H7 (cell line): ENCODE measurements at regions not wholly inside any gene's neighbourhood (a gene's known extent, or its start where the extent isn't known, plus 50 kb on each side); places are given as distances from the start of the nearest gene placed in this dataset.

ENCODE experiments used
- DNase-seq: peaks from one replicate; pipeline ENCODE4 v3.0.0; 2012
- H3K27me3 ChIP-seq: 2 replicates; pipeline ENCODE4 v1.6.0; 2011; ENCODE audit warnings: mild to moderate bottlenecking, low read length; ENCODE audit not compliant: control insufficient read depth, insufficient read depth
- H3K36me3 ChIP-seq: replicated peaks from 2 replicates; pipeline ENCODE4 v1.5.1; 2011; ENCODE audit warnings: low read length; ENCODE audit not compliant: control insufficient read depth, insufficient read depth
- H3K4me3 ChIP-seq: 2 replicates; pipeline ENCODE4 v1.5.1; 2011; ENCODE audit warnings: low read depth, mild to moderate bottlenecking, control low read depth, low read length, moderate library complexity; ENCODE audit not compliant: insufficient read depth

- no peak overlapping the region for H3K4me3 ChIP-seq
- no peaks in the 10 kb centered on the region; the same call in 1 of the 2 replicates for H3K27me3 ChIP-seq
- no peaks in the 10 kb centered on the region for H3K36me3 ChIP-seq
- DNase-seq: no peak
Measured at GRCh38 chr16:85505794-85506634, 107.1 kb upstream of the GSE1 start.

GRCh38 chr16:85506635-85506911, 106.5 kb upstream of the GSE1 start:
- Histone ChIP-seq H3K4me3 (no peak overlapping the region), H3K27me3 (no peaks in the 10 kb centered on the region; the same call in 1 of the 2 replicates), H3K36me3 (no peaks in the 10 kb centered on the region)
- DNase-seq: no peak

- DNase-seq: no peak
- Histone ChIP-seq H3K36me3 (no peaks in the 10 kb centered on the region), H3K4me3 (no peak overlapping the region)
Measured at GRCh38 chr16:85507342-85507741, 105.8 kb upstream of the GSE1 start.

GRCh38 chr16:85508388-85508787, 104.7 kb upstream of the GSE1 start:
- no peak for DNase-seq
- Histone ChIP-seq H3K4me3 (no peak overlapping the region), H3K36me3 (no peaks in the 10 kb centered on the region), H3K27me3 (no peaks in the 10 kb centered on the region; the same call in 1 of the 2 replicates)

More at GRCh38 chr16:85507342-85507741, 105.8 kb upstream of the GSE1 start:
- H3K27me3 ChIP-seq: no peaks in the 10 kb centered on the region; the same call in 1 of the 2 replicates

GRCh38 chr16:85508993-85509392, 104.1 kb upstream of the GSE1 start:
- no peak for DNase-seq
- no peak overlapping the region for H3K4me3 ChIP-seq
- H3K27me3 ChIP-seq: no peaks in the 10 kb centered on the region; the same call in 1 of the 2 replicates
- H3K36me3 ChIP-seq: no peaks in the 10 kb centered on the region

- Histone ChIP-seq H3K4me3 (no peak overlapping the region), H3K27me3 (no peaks in the 10 kb centered on the region), H3K36me3 (no peaks in the 10 kb centered on the region)
- no peak for DNase-seq
Measured at GRCh38 chr16:85510041-85510659, 103.0 kb upstream of the GSE1 start.

- no peaks in the 10 kb centered on the region for H3K27me3 ChIP-seq
- no peaks in the 10 kb centered on the region for H3K36me3 ChIP-seq
- no peak overlapping the region for H3K4me3 ChIP-seq
- no peak for DNase-seq
Measured at GRCh38 chr16:85511938-85512807, 100.9 kb upstream of the GSE1 start.

GRCh38 chr16:85512808-85513115, 100.4 kb upstream of the GSE1 start:
- Histone ChIP-seq H3K4me3 (no peak overlapping the region), H3K36me3 (no peaks in the 10 kb centered on the region), H3K27me3 (no peaks in the 10 kb centered on the region)
- DNase-seq: no peak

GRCh38 chr16:85513180-85513579, 99.9 kb upstream of the GSE1 start:
- no peaks in the 10 kb centered on the region for H3K36me3 ChIP-seq
- H3K4me3 ChIP-seq: no peak overlapping the region
- H3K27me3 ChIP-seq: no peaks in the 10 kb centered on the region
- no peak for DNase-seq

GRCh38 chr16:85513649-85514048, 99.5 kb upstream of the GSE1 start:
- Histone ChIP-seq H3K27me3 (no peaks in the 10 kb centered on the region), H3K4me3 (no peak overlapping the region), H3K36me3 (no peaks in the 10 kb centered on the region)
- DNase-seq: no peak

GRCh38 chr16:85514295-85514597, 98.9 kb upstream of the GSE1 start:
- H3K36me3 ChIP-seq: no peaks in the 10 kb centered on the region
- H3K27me3 ChIP-seq: no peaks in the 10 kb centered on the region
- no peak overlapping the region for H3K4me3 ChIP-seq
- DNase-seq: no peak

- Histone ChIP-seq H3K36me3 (no peaks in the 10 kb centered on the region), H3K27me3 (no peaks in the 10 kb centered on the region), H3K4me3 (no peak overlapping the region)
- peak; percentile 87 for DNase-seq
Measured at GRCh38 chr16:85514598-85515318, 98.4 kb upstream of the GSE1 start.

- DNase-seq: peak; percentile 78
- no peak overlapping the region for H3K4me3 ChIP-seq
- no peaks in the 10 kb centered on the region for H3K36me3 ChIP-seq
- no peaks in the 10 kb centered on the region for H3K27me3 ChIP-seq
Measured at GRCh38 chr16:85515319-85515745, 97.8 kb upstream of the GSE1 start.

GRCh38 chr16:85515830-85516397, 97.2 kb upstream of the GSE1 start:
- H3K36me3 ChIP-seq: no peaks in the 10 kb centered on the region
- H3K4me3 ChIP-seq: no peak overlapping the region
- no peak for DNase-seq
- no peaks in the 10 kb centered on the region for H3K27me3 ChIP-seq
